SK-N-SH (cell line): ENCODE measurements at regions not wholly inside any gene's neighbourhood (a gene's known extent, or its start where the extent isn't known, plus 50 kb on each side); places are given as distances from the start of the nearest gene placed in this dataset.

Experiments used
- EZH2phosphoT487 ChIP-seq: fragments of 200-600 bp; sonication (generic); IDR thresholded peaks from 2 replicates; pipeline ENCODE4 v1.6.1; 2017; ENCODE audit warnings: low read depth, mixed run types, mild to moderate bottlenecking, antibody characterized with exemption, moderate library complexity, borderline replicate concordance
- MEF2A ChIP-seq: IDR thresholded peaks from 2 replicates; pipeline ENCODE4 v1.4.0; 2012; ENCODE audit warnings: low read depth, borderline replicate concordance
- SMC3 ChIP-seq: IDR thresholded peaks from 2 replicates; pipeline ENCODE4 v1.6.1; 2012; ENCODE audit warnings: low read depth, low read length, improper control_type of control experiment
- TF ChIP-seq, protein P1 (sequence below): fragments of 200-600 bp; sonication (generic); IDR thresholded peaks from 2 replicates; pipeline ENCODE4 v1.6.1; 2017; ENCODE audit warnings: antibody characterized with exemption, mild to moderate bottlenecking, moderate library complexity

DNA sequence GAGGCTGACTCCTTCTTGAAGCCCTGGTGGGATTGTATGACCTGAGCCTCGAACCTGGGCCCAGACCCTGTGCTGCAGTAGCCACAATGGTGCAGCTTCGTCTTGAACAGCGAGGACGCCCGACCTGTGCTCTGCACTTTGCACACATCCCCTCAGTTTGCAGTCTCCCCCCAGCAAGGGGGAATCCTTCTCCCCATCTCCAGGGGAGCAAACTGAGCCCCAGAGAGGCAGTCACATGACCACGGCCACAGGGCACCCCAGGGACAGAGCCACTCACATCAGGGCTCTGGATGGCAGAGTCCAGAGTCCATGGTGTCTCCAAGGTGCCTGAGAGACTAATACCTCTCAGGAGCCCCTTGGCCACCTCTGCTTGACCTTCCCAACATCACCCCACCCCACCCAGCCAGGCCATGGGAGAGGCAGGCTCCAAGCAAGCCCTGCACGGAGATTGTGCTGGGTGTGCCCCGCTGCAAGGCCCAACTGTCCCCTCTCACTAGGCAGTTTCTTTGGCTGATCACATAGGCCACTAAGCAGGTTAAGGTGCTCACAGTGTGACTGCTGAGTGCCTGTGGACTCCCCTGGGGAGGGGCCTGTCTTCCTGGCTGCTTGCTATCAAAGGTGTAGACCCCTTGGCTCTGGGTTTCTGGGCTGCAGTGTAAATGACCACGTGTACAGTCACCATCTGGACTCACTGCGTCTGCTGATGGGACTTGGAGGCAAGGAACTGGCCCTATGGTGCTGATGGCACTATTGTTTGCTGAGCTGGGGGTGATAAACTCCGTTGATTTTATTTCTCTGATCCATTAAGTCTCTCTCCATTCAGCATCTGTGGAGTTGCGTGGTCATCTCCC lies 398.1 kb downstream of the MATN1 start:
- TF ChIP-seq MEF2A (no peak), EZH2phosphoT487 (no peak), SMC3 (no peak)
- TF ChIP-seq, protein P1, sequence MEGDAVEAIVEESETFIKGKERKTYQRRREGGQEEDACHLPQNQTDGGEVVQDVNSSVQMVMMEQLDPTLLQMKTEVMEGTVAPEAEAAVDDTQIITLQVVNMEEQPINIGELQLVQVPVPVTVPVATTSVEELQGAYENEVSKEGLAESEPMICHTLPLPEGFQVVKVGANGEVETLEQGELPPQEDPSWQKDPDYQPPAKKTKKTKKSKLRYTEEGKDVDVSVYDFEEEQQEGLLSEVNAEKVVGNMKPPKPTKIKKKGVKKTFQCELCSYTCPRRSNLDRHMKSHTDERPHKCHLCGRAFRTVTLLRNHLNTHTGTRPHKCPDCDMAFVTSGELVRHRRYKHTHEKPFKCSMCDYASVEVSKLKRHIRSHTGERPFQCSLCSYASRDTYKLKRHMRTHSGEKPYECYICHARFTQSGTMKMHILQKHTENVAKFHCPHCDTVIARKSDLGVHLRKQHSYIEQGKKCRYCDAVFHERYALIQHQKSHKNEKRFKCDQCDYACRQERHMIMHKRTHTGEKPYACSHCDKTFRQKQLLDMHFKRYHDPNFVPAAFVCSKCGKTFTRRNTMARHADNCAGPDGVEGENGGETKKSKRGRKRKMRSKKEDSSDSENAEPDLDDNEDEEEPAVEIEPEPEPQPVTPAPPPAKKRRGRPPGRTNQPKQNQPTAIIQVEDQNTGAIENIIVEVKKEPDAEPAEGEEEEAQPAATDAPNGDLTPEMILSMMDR: no peak
